H9 (cell line): ENCODE measurements at regions not wholly inside any gene's neighbourhood (a gene's known extent, or its start where the extent isn't known, plus 50 kb on each side); places are given as distances from the start of the nearest gene placed in this dataset.

Source experiments
- DNase-seq: peaks from one replicate; pipeline ENCODE4 v3.0.0-alpha.2; 2017
- H2AFZ ChIP-seq: one replicate; pipeline ENCODE4 v1.6.1; 2013; ENCODE audit warnings: mild to moderate bottlenecking, low read length, control low read depth, moderate library complexity
- H2AK5ac ChIP-seq: 2 replicates; pipeline ENCODE4 v1.6.1; 2013; ENCODE audit warnings: low read length, control low read depth, mixed read lengths; ENCODE audit not compliant: insufficient read length
- H2BK120ac ChIP-seq: one replicate; pipeline ENCODE4 v1.6.1; 2013; ENCODE audit warnings: low read depth, mild to moderate bottlenecking, low read length, control low read depth, inconsistent platforms; ENCODE audit not compliant: poor library complexity, severe bottlenecking
- H2BK12ac ChIP-seq: 2 replicates; pipeline ENCODE4 v1.6.1; 2013; ENCODE audit warnings: low read length, control low read depth, mixed read lengths, low read depth; ENCODE audit not compliant: insufficient read length
- H2BK15ac ChIP-seq: 2 replicates; pipeline ENCODE4 v1.6.1; 2013; ENCODE audit warnings: low read depth, low read length, control low read depth
- H2BK20ac ChIP-seq: one replicate; pipeline ENCODE4 v1.6.1; 2013; ENCODE audit warnings: low read depth, mild to moderate bottlenecking, low read length, control low read depth, inconsistent platforms; ENCODE audit not compliant: poor library complexity, severe bottlenecking
- H2BK5ac ChIP-seq: 2 replicates; pipeline ENCODE4 v1.6.1; 2013; ENCODE audit warnings: low read length, control low read depth, mixed read lengths; ENCODE audit not compliant: insufficient read length
- H3K14ac ChIP-seq: 2 replicates; pipeline ENCODE4 v1.6.1; 2013; ENCODE audit warnings: low read length, control low read depth; ENCODE audit not compliant: insufficient read depth
- H3K18ac ChIP-seq: 2 replicates; pipeline ENCODE4 v1.6.1; 2013; ENCODE audit warnings: low read depth, mild to moderate bottlenecking, mixed read lengths, low read length, control low read depth; ENCODE audit not compliant: insufficient read length
- H3K23ac ChIP-seq: 2 replicates; pipeline ENCODE4 v1.6.1; 2013; ENCODE audit warnings: low read length, control low read depth, mixed read lengths, low read depth; ENCODE audit not compliant: insufficient read length
- H3K23me2 ChIP-seq: 2 replicates; pipeline ENCODE4 v1.6.1; 2013; ENCODE audit warnings: low read depth, mild to moderate bottlenecking, mixed read lengths, low read length, control low read depth; ENCODE audit not compliant: insufficient read length, poor library complexity, severe bottlenecking
- H3K27ac ChIP-seq: 2 replicates; pipeline ENCODE4 v1.5.1; 2013; ENCODE audit warnings: low read length, control low read depth, mixed read lengths, low read depth; ENCODE audit not compliant: insufficient read length
- H3K27me3 ChIP-seq: 2 replicates; pipeline ENCODE4 v1.6.1; 2013; ENCODE audit warnings: low read length, control low read depth, inconsistent platforms; ENCODE audit not compliant: insufficient read depth
- H3K4ac ChIP-seq: 2 replicates; pipeline ENCODE4 v1.6.1; 2013; ENCODE audit warnings: low read depth, mild to moderate bottlenecking, control low read depth, inconsistent platforms, low read length, moderate library complexity
- H3K4me1 ChIP-seq: 2 replicates; pipeline ENCODE4 v1.6.1; 2013; ENCODE audit warnings: low read length, control low read depth, inconsistent platforms; ENCODE audit not compliant: insufficient read depth
- H3K4me2 ChIP-seq: 2 replicates; pipeline ENCODE4 v1.6.1; 2013; ENCODE audit warnings: low read length, control low read depth, mixed read lengths; ENCODE audit not compliant: insufficient read length, insufficient read depth
- H3K56ac ChIP-seq: 2 replicates; pipeline ENCODE4 v1.6.1; 2013; ENCODE audit warnings: low read depth, mild to moderate bottlenecking, mixed read lengths, low read length, control low read depth; ENCODE audit not compliant: insufficient read length
- H3K79me1 ChIP-seq: 2 replicates; pipeline ENCODE4 v1.6.1; 2013; ENCODE audit warnings: low read depth, mild to moderate bottlenecking, moderate library complexity, low read length, control low read depth, inconsistent platforms; ENCODE audit not compliant: insufficient read depth, poor library complexity, severe bottlenecking
- H3K79me2 ChIP-seq: 2 replicates; pipeline ENCODE4 v1.6.1; 2013; ENCODE audit warnings: low read length, control low read depth, inconsistent platforms; ENCODE audit not compliant: insufficient read depth
- H3K9ac ChIP-seq: 2 replicates; pipeline ENCODE4 v1.6.1; 2013; ENCODE audit warnings: low read length, control low read depth, mixed read lengths; ENCODE audit not compliant: insufficient read length; ENCODE audit errors: extremely low read depth
- H3K9me3 ChIP-seq: one replicate; pipeline ENCODE4 v1.6.1; 2013; ENCODE audit warnings: low read depth, low read length, inconsistent platforms; ENCODE audit not compliant: control insufficient read depth
- H3T11ph ChIP-seq: one replicate; pipeline ENCODE4 v1.6.1; 2013; ENCODE audit warnings: mild to moderate bottlenecking, low read length, control low read depth, inconsistent platforms
- H4K20me1 ChIP-seq: one replicate; pipeline ENCODE4 v1.6.1; 2013; ENCODE audit not compliant: control insufficient read depth, insufficient read length, insufficient read depth
- H4K5ac ChIP-seq: 2 replicates; pipeline ENCODE4 v1.6.1; 2013; ENCODE audit warnings: low read depth, mild to moderate bottlenecking, mixed read lengths, low read length, control low read depth; ENCODE audit not compliant: insufficient read length
- H4K8ac ChIP-seq: replicated peaks from 2 replicates; pipeline ENCODE4 v1.6.1; 2013; ENCODE audit warnings: low read length, control low read depth, mixed read lengths, low read depth; ENCODE audit not compliant: insufficient read length
- H4K91ac ChIP-seq: 2 replicates; pipeline ENCODE4 v1.6.1; 2013; ENCODE audit warnings: low read depth, mild to moderate bottlenecking, moderate library complexity, mixed read lengths, low read length, control low read depth; ENCODE audit not compliant: insufficient read length
- H3K27ac Mint-ChIP-seq, 3 experiments: 2 replicates in 2 of 3; 3 replicates in 1 of 3; pipeline ENCODE4 v1.8.0; 2020 to 2021; ENCODE audit warnings: mixed read lengths in 3 of 3, mild to moderate bottlenecking in 1 of 3, moderate library complexity in 1 of 3
- H3K27me3 Mint-ChIP-seq: 2 replicates; pipeline ENCODE4 v1.8.0; 2021; ENCODE audit warnings: low read depth, mild to moderate bottlenecking, moderate library complexity, mixed read lengths
- H3K36me3 Mint-ChIP-seq, 3 experiments: 2 replicates in 2 of 3; 3 replicates in 1 of 3; pipeline ENCODE4 v1.8.0; 2020 to 2021; ENCODE audit warnings: low read depth in 3 of 3, mixed read lengths in 3 of 3; ENCODE audit not compliant: insufficient read depth in 1 of 3
- H3K4me1 Mint-ChIP-seq, 2 experiments: 2 replicates each; pipeline ENCODE4 v1.8.0; 2020; ENCODE audit warnings: mixed read lengths in 2 of 2
- H3K4me3 Mint-ChIP-seq, 2 experiments: 2 replicates in 1 of 2; 3 replicates in 1 of 2; pipeline ENCODE4 v1.8.0; 2020 to 2021; ENCODE audit warnings: mild to moderate bottlenecking in 2 of 2, mixed read lengths in 2 of 2, moderate library complexity in 1 of 2
- H3K9me3 Mint-ChIP-seq, 2 experiments: 2 replicates in 1 of 2; 3 replicates in 1 of 2; pipeline ENCODE4 v1.8.0; 2020; ENCODE audit warnings: mild to moderate bottlenecking in 2 of 2, mixed read lengths in 2 of 2, moderate library complexity in 1 of 2
- WGBS: extraction: QIAGEN DNeasy Blood & Tissue Kit; methylation state at CpG from one replicate; pipeline ENCODE4 v1.1.7; 2013; ENCODE audit warnings: missing lambda C conversion rate, low lambda C conversion rate, mixed read lengths; ENCODE audit not compliant: insufficient read length; ENCODE audit errors: extremely low coverage; 5-methylcytosine and 5-hydroxymethylcytosine counted together
- TF ChIP-seq, protein P1 (sequence below): fragments of 200-600 bp; sonication (generic); conservative IDR thresholded peaks from 3 replicates; pipeline ENCODE4 v1.8.0; 2021; ENCODE audit warnings: antibody characterized with exemption, mild to moderate bottlenecking

DNA sequence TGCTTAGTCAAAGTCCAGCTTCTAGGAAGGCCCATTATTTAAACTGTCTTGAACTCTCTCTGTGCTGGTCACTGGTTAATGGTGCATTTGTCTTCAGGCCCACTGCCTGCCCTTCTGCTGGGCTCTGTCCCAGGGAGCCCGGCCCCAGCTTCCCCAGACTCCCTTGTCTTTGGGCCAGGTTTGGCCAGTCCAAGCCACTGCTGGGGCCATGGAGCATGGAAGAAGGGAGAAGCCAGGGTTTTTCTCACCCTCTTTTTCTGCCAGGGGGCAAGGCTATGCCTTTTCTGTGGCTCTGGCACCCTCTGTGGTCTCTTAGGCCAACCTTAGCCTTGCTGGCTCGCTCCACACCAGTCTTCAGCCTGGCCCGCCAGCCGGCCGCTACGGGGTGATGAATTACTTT is 390.0 kb upstream of the SULF2 start:
- H3K4ac ChIP-seq = no peak overlapping the region
- no peak overlapping the region for H4K91ac ChIP-seq
- no peak overlapping the region for H2AK5ac ChIP-seq
- H3K27ac Mint-ChIP-seq = no peak overlapping the region
- H2BK120ac ChIP-seq = no peak overlapping the region
- H3K9me3 Mint-ChIP-seq = no peaks in the 10 kb centered on the region; a peak in 1 of 5 replicates
- no peaks in the 10 kb centered on the region for H3K27me3 ChIP-seq
- no peaks in the 10 kb centered on the region for H3K9me3 ChIP-seq
- no peak overlapping the region for H4K8ac ChIP-seq
- peaks cover 5% of the 10 kb centered on the region for H3K27me3 Mint-ChIP-seq
- no peak overlapping the region for H3K9ac ChIP-seq
- no CpG with 5 or more reads among the region's 6 CpGs for WGBS
- no peak overlapping the region for H2BK5ac ChIP-seq
- H2BK15ac ChIP-seq = no peak overlapping the region
- no peak overlapping the region for H2BK20ac ChIP-seq
- no peak overlapping the region for H3K4me3 Mint-ChIP-seq
- TF ChIP-seq, protein P1, sequence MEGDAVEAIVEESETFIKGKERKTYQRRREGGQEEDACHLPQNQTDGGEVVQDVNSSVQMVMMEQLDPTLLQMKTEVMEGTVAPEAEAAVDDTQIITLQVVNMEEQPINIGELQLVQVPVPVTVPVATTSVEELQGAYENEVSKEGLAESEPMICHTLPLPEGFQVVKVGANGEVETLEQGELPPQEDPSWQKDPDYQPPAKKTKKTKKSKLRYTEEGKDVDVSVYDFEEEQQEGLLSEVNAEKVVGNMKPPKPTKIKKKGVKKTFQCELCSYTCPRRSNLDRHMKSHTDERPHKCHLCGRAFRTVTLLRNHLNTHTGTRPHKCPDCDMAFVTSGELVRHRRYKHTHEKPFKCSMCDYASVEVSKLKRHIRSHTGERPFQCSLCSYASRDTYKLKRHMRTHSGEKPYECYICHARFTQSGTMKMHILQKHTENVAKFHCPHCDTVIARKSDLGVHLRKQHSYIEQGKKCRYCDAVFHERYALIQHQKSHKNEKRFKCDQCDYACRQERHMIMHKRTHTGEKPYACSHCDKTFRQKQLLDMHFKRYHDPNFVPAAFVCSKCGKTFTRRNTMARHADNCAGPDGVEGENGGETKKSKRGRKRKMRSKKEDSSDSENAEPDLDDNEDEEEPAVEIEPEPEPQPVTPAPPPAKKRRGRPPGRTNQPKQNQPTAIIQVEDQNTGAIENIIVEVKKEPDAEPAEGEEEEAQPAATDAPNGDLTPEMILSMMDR = no peak
- H3T11ph ChIP-seq = no peak overlapping the region
- no peak overlapping the region for H2BK12ac ChIP-seq
- H3K18ac ChIP-seq = no peak overlapping the region
- no peak overlapping the region for H3K56ac ChIP-seq
- no peak overlapping the region for H4K5ac ChIP-seq
- no peak overlapping the region for H3K14ac ChIP-seq
- no peak overlapping the region for H3K23ac ChIP-seq
- H3K27ac ChIP-seq = no peak overlapping the region
- H3K4me1 Mint-ChIP-seq = peaks cover 19 to 38% of the 10 kb centered on the region in 2 experiments
- 0 out of 2 replicates have a peak, but pooled peaks cover 3% of the 10 kb centered on the region for H3K4me1 ChIP-seq
- no peak for DNase-seq
- no peak overlapping the region for H2AFZ ChIP-seq
- peaks cover 0 to 9% (median 2%) of the 10 kb centered on the region in 3 experiments; a peak in 2 of 7 replicates for H3K36me3 Mint-ChIP-seq
- no peaks in the 10 kb centered on the region for H3K23me2 ChIP-seq
- H3K79me1 ChIP-seq = no peaks in the 10 kb centered on the region
- no peaks in the 10 kb centered on the region for H3K79me2 ChIP-seq
- H4K20me1 ChIP-seq = no peaks in the 10 kb centered on the region
- no peak overlapping the region for H3K4me2 ChIP-seq
